ENCODE measurements at regions not wholly inside any gene's neighbourhood (a gene's known extent, or its start where the extent isn't known, plus 50 kb on each side); places are given as distances from the start of the nearest gene placed in this dataset.
"Not testable (repeated sequence)": the region's sequence is repeated elsewhere in the genome, so short reads cannot be mapped to it uniquely, and the experiment has no call there.

DNA sequence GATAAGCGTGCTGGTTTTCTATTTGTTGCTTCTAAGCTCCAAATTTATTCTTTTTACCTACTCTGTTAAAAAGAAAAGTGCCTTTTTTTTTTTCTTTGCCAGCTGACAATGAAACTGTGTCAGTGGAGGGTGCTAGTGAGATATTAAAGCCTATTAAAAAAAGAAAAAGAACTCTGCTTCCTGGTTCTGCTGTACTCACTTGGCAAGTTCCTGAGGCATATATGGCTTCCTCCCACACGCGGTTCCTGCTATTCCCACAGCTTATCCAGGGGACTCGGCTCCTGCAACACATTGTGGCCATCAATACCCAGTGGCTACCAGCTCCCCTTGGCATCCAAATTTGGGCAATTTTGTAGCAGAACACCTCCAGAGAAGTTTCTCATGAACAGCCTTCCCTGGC, 1977.7 kb upstream of the CDH9 start:
- Mint-ChIP-seq H3K27ac (no peak overlapping the region), H3K36me3 (ENCODE audit: low read depth) (no peaks in the 10 kb centered on the region), H3K4me3 (no peak overlapping the region), H3K4me1 (no peaks in the 10 kb centered on the region), H3K27me3 (no peaks in the 10 kb centered on the region)
- ATAC-seq (no peak), DNase-seq (no peak)
- no peaks in the 10 kb centered on the region for H3K9me3 ChIP-seq (ENCODE audit: control insufficient read depth, low read length, poor library complexity, severe bottlenecking)

DNA sequence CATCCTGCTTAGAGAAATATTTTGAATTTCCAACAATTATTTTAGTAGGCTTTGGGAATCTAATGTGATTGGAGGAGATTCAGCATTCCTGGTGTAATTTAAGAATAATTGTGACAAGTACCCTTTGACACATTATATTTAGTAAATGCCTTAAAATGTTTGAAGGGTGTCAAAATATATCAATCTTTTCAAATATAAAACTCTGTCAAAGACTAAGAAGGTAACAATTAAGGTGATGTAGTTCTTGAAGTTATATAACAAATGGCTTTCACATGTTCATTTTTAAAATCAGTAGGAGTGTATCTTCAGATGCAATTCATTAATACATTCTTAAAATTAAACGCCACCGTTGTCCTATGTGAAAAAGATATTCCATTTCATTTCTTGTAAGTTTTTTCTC, 1977.1 kb upstream of the CDH9 start:
- no peaks in the 10 kb centered on the region for H3K27me3 Mint-ChIP-seq

DNA sequence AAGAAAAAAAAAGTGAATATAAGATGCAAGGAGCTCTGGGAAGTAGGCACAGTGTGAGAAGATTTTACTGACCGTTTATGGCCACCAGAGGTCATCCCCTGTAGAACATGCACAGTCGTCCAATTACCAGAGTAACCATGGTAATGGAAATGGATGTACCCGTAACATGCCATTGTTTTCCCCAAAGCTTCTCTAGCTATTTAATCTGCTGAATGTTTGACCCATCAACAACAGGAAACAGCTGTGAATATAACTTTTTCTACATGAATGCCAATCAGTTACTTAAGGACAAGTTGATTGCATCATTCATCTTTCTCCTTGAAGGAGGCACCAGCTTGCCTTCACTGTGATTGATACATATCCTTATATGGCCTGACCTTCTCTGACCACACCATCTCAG, 1967.0 kb upstream of the CDH9 start:
- H3K27ac Mint-ChIP-seq: no peak overlapping the region
- no peaks in the 10 kb centered on the region for H3K27me3 Mint-ChIP-seq
- ATAC-seq: no peak
- H3K4me1 Mint-ChIP-seq: no peaks in the 10 kb centered on the region
- H3K4me3 Mint-ChIP-seq: no peak overlapping the region
- no peak for DNase-seq
- H3K9me3 ChIP-seq (ENCODE audit: control insufficient read depth, low read length, poor library complexity, severe bottlenecking): no peaks in the 10 kb centered on the region
- H3K36me3 Mint-ChIP-seq (ENCODE audit: low read depth): no peaks in the 10 kb centered on the region

More for the DNA sequence above, 1977.1 kb upstream of the CDH9 start:
- Mint-ChIP-seq H3K36me3 (ENCODE audit: low read depth) (no peaks in the 10 kb centered on the region), H3K4me1 (no peaks in the 10 kb centered on the region), H3K27ac (no peak overlapping the region), H3K4me3 (no peak overlapping the region)
- H3K9me3 ChIP-seq (ENCODE audit: control insufficient read depth, low read length, poor library complexity, severe bottlenecking): no peaks in the 10 kb centered on the region
- no peak for DNase-seq
- ATAC-seq: no peak

DNA sequence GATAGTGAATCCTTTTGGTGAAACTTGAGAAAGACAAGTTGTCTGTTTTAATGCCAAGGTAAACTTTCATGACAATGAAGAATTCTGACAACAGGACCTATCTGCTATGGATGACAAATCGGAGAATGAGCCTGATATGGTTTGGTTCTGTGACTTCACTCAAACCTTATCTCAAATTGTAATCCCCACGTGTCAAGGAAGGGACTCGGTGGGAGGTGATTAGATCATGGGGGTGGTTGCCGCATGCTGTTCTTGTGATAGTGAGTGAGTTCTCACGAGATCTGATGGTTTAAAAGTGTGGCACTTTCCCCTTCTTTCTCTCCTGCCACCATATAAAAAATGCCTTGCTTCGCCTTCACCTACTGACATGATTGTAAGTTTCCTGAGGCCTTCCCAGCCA, 1964.1 kb upstream of the CDH9 start:
- no peaks in the 10 kb centered on the region for H3K9me3 ChIP-seq (ENCODE audit: control insufficient read depth, low read length, poor library complexity, severe bottlenecking)
- DNase-seq (no peak), ATAC-seq (no peak)
- H3K27me3 Mint-ChIP-seq: no peaks in the 10 kb centered on the region
- no peak overlapping the region for H3K27ac Mint-ChIP-seq
- H3K4me3 Mint-ChIP-seq: no peak overlapping the region
- no peaks in the 10 kb centered on the region for H3K4me1 Mint-ChIP-seq
- H3K36me3 Mint-ChIP-seq (ENCODE audit: low read depth): no peaks in the 10 kb centered on the region

DNA sequence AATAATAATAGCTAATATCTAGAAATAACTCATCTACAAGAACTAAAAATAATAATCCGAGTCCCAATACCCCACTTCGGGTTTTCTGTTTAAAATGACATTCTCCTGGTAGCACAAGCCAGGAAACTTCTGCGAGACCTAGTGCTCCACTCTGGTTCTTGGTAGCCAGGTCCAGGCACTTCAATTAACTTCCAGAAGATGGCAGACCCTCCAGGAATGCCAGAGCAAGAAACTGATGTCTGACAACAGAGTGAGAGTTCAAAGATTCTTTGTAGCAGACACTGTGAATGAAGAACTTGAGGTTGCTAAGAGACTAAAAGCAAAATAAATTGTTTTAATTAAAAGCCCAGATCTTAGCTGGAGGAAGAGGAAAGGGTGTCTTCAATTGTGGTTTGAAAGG, 1963.3 kb upstream of the CDH9 start:
- no peaks in the 10 kb centered on the region for H3K27me3 Mint-ChIP-seq
- no peak overlapping the region for H3K27ac Mint-ChIP-seq
- H3K36me3 Mint-ChIP-seq (ENCODE audit: low read depth): no peaks in the 10 kb centered on the region
- ATAC-seq (no peak), DNase-seq (no peak)
- no peaks in the 10 kb centered on the region for H3K4me1 Mint-ChIP-seq
- no peaks in the 10 kb centered on the region for H3K9me3 ChIP-seq (ENCODE audit: control insufficient read depth, low read length, poor library complexity, severe bottlenecking)
- no peak overlapping the region for H3K4me3 Mint-ChIP-seq

GRCh38 chr5:28984639-28985038, 1946.3 kb upstream of the CDH9 start:
- no peaks in the 10 kb centered on the region for H3K36me3 Mint-ChIP-seq (ENCODE audit: low read depth)
- no peaks in the 10 kb centered on the region for H3K27me3 Mint-ChIP-seq
- no peak for DNase-seq
- H3K4me1 Mint-ChIP-seq: no peaks in the 10 kb centered on the region
- ATAC-seq: no peak
- no peak overlapping the region for H3K4me3 Mint-ChIP-seq
- H3K27ac Mint-ChIP-seq: no peak overlapping the region
- no peaks in the 10 kb centered on the region for H3K9me3 ChIP-seq (ENCODE audit: control insufficient read depth, low read length, poor library complexity, severe bottlenecking)

DNA sequence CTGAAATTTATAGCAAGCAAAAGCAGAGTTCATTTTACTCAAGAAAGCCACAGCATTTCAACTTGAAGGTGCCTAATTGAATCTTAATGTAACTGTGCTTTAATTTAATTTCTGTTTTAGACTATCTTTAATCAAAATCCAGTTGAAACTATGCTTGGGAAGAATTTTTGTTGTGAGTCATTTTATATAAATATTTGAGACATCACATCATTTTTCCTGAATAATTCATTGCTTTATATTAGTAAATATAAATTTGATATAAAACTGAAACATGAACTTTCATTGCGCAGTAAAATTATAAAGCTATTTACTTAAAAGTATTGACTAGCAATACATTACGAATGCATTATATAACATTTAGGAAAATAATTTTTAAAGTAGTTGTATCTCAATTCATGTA, 1937.1 kb upstream of the CDH9 start:
- no peak for ATAC-seq

GRCh38 chr5:28967848-28968247, 1929.5 kb upstream of the CDH9 start:
- DNase-seq (no peak), ATAC-seq (no peak)
- Mint-ChIP-seq H3K36me3 (ENCODE audit: low read depth) (no peaks in the 10 kb centered on the region), H3K27ac (no peak overlapping the region), H3K4me1 (no peaks in the 10 kb centered on the region), H3K4me3 (no peak overlapping the region), H3K27me3 (no peaks in the 10 kb centered on the region)
- H3K9me3 ChIP-seq (ENCODE audit: control insufficient read depth, low read length, poor library complexity, severe bottlenecking): no peaks in the 10 kb centered on the region

More for the DNA sequence above, 1937.1 kb upstream of the CDH9 start:
- Mint-ChIP-seq H3K36me3 (ENCODE audit: low read depth) (no peaks in the 10 kb centered on the region), H3K4me1 (no peaks in the 10 kb centered on the region), H3K27me3 (no peaks in the 10 kb centered on the region), H3K4me3 (no peak overlapping the region), H3K27ac (no peak overlapping the region)
- DNase-seq: no peak
- no peaks in the 10 kb centered on the region for H3K9me3 ChIP-seq (ENCODE audit: control insufficient read depth, low read length, poor library complexity, severe bottlenecking)

DNA sequence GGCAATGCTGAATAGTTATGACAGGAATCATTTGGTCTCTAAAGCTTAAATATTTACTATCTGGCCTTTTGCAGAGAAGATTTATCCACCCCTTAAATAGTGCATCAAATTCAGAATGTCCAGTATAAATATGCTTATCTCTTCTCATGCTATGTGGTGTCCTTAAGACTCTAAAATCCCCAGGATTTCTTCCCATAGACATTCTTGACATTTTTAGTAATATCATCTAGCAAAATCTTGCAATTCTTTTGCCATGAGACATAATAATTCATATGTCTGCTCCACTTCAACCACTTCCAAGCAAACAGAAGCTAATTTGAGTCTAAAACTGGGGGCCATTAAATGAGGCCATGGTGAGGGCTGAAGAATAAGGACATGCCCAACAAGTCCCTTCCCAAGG, 1923.4 kb upstream of the CDH9 start:
- no peaks in the 10 kb centered on the region for H3K27me3 Mint-ChIP-seq
- ATAC-seq (no peak), DNase-seq (no peak)
- H3K27ac Mint-ChIP-seq: no peak overlapping the region
- no peaks in the 10 kb centered on the region for H3K9me3 ChIP-seq (ENCODE audit: control insufficient read depth, low read length, poor library complexity, severe bottlenecking)
- H3K4me3 Mint-ChIP-seq: no peak overlapping the region
- H3K36me3 Mint-ChIP-seq (ENCODE audit: low read depth): no peaks in the 10 kb centered on the region
- H3K4me1 Mint-ChIP-seq: no peaks in the 10 kb centered on the region

DNA sequence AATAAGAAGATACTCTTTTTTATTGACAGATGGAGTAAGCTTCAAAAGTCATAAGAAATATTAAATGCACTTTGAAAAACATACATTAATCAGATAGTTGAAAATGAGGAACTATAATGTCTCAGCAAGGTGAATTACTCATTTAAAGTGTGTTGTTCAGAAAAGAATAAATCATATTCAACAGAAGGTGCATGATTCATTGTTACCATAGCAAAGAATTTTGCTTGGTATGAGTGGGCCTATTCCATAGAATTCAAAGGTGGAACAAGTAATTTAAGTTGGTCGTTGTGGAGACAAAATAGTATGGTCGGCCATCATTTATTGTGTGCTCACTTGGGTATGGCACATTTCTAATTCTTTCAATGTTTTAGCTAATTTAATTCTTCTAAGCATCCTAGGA, 1920.2 kb upstream of the CDH9 start:
- H3K36me3 Mint-ChIP-seq (ENCODE audit: low read depth): no peaks in the 10 kb centered on the region
- H3K4me3 Mint-ChIP-seq: no peak overlapping the region
- H3K9me3 ChIP-seq (ENCODE audit: control insufficient read depth, low read length, poor library complexity, severe bottlenecking): no peaks in the 10 kb centered on the region
- ATAC-seq: no peak
- DNase-seq: no peak
- no peaks in the 10 kb centered on the region for H3K4me1 Mint-ChIP-seq
- no peaks in the 10 kb centered on the region for H3K27me3 Mint-ChIP-seq
- no peak overlapping the region for H3K27ac Mint-ChIP-seq

DNA sequence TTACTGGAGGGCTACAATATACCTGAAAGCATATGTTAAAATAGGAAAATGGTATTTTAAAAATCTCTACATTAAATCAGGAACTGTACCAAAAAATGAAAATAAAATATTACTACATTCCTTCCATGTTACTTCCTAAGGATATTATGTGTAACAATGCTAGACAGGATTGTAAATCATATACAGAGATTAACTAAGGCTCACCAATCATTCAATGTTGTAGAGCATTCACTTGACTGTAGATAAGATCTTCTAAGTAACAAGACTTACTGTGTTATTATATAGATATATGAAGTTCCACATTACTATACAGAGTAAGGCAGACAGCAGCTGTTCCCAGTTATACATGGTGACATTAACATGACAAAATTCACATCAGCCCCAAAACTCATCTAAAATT, 1919.1 kb upstream of the CDH9 start:
- no peaks in the 10 kb centered on the region for H3K9me3 ChIP-seq (ENCODE audit: control insufficient read depth, low read length, poor library complexity, severe bottlenecking)
- no peaks in the 10 kb centered on the region for H3K4me1 Mint-ChIP-seq
- H3K27me3 Mint-ChIP-seq: no peaks in the 10 kb centered on the region
- H3K27ac Mint-ChIP-seq: no peak overlapping the region
- no peaks in the 10 kb centered on the region for H3K36me3 Mint-ChIP-seq (ENCODE audit: low read depth)
- DNase-seq: no peak
- no peak for ATAC-seq
- no peak overlapping the region for H3K4me3 Mint-ChIP-seq

DNA sequence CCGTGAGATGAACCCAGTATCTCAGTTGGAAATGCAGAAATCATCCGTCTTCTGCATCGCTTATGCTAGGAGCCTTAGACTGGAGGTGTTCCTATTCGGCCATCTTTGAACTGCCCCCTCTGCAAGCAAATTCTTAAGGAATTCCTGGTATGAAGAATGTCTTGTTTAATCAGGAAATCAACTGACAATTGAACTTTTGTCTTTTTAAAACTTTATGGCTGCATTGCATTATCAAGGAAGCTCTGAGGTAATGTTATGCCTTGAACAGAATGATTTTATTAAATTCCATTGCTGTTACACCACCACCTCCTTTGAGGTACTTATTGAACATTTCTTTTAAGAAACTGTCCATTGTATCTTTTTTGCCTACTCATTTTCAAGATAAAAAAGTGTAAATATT, 1915.7 kb upstream of the CDH9 start:
- Mint-ChIP-seq H3K4me3 (no peak overlapping the region), H3K4me1 (no peaks in the 10 kb centered on the region), H3K36me3 (ENCODE audit: low read depth) (no peaks in the 10 kb centered on the region), H3K27ac (no peak overlapping the region), H3K27me3 (no peaks in the 10 kb centered on the region)
- H3K9me3 ChIP-seq (ENCODE audit: control insufficient read depth, low read length, poor library complexity, severe bottlenecking): no peaks in the 10 kb centered on the region
- no peak for DNase-seq
- ATAC-seq: no peak

GRCh38 chr5:28947865-28948264, 1909.5 kb upstream of the CDH9 start:
- ATAC-seq (no peak), DNase-seq (no peak)
- Mint-ChIP-seq H3K4me3 (no peak overlapping the region), H3K36me3 (ENCODE audit: low read depth) (no peaks in the 10 kb centered on the region), H3K4me1 (no peaks in the 10 kb centered on the region), H3K27me3 (no peaks in the 10 kb centered on the region), H3K27ac (no peak overlapping the region)
- H3K9me3 ChIP-seq (ENCODE audit: control insufficient read depth, low read length, poor library complexity, severe bottlenecking): no peaks in the 10 kb centered on the region

- no peak for DNase-seq
Observed at GRCh38 chr5:28945859-28946258, 1907.5 kb upstream of the CDH9 start.

GRCh38 chr5:28929366-28929765, 1891.0 kb upstream of the CDH9 start:
- not testable (repeated sequence) for H3K9me3 ChIP-seq (ENCODE audit: control insufficient read depth, low read length, poor library complexity, severe bottlenecking); H3K4me1 Mint-ChIP-seq; ATAC-seq; H3K27me3 Mint-ChIP-seq; H3K4me3 Mint-ChIP-seq; DNase-seq; H3K36me3 Mint-ChIP-seq (ENCODE audit: low read depth); H3K27ac Mint-ChIP-seq

More at GRCh38 chr5:28945859-28946258, 1907.5 kb upstream of the CDH9 start:
- Mint-ChIP-seq H3K36me3 (ENCODE audit: low read depth) (no peaks in the 10 kb centered on the region), H3K27ac (no peak overlapping the region), H3K4me1 (no peaks in the 10 kb centered on the region), H3K27me3 (no peaks in the 10 kb centered on the region), H3K4me3 (no peak overlapping the region)
- ATAC-seq: no peak
- H3K9me3 ChIP-seq (ENCODE audit: control insufficient read depth, low read length, poor library complexity, severe bottlenecking): no peaks in the 10 kb centered on the region
